HepG2 (cell line): ENCODE measurements at regions not wholly inside any gene's neighbourhood (a gene's known extent, or its start where the extent isn't known, plus 50 kb on each side); places are given as distances from the start of the nearest gene placed in this dataset.

Source experiments
- ATAC-seq: fragments of 200-7000 bp; cut with Tn5 transposase; 3 replicates; pipeline ENCODE4 v1.9.1; 2020; ENCODE audit warnings: mild to moderate bottlenecking, moderate library complexity
- BruUV-seq: library from RNA; stranded (reverse); fragments of 400-500 nt; replicated peaks from 2 replicates; lab custom pipeline; 2021; lab: Mats Ljungman, UMichigan
- CTCF ChIA-PET: fragments of 300-600 bp; formaldehyde crosslinking; extraction: SDS; loops from one replicate; lab custom pipeline; 2021; ENCODE audit warnings: low total read pairs, inconsistent platforms, low intra/inter-chr PET ratio; lab: Yijun Ruan, JAX
- POLR2A ChIA-PET: fragments of 350-600 bp; sonication (Branson Sonifier 250); formaldehyde crosslinking; loops from one replicate; lab custom pipeline; 2020; ENCODE audit warnings: antibody characterized with exemption, inconsistent platforms; lab: Yijun Ruan, JAX
- DNase-seq: peaks from one replicate; pipeline ENCODE4 v3.0.0-alpha.2; 2015; ENCODE audit warnings: low spot score
- FAIRE-seq: peaks from 3 replicates; lab custom pipeline; 2011; peaks lifted over from hg19 to GRCh38; lab: Jason Lieb, UNC
- H2AFZ ChIP-seq: one replicate; pipeline ENCODE4 v1.6.1; 2011; ENCODE audit warnings: low read length, inconsistent platforms
- H3K27ac ChIP-seq: fragments of 300-600 bp; 3 replicates; pipeline ENCODE4 v1.8.0; 2011; ENCODE audit warnings: mixed run types, mild to moderate bottlenecking, mixed read lengths, low read length, inconsistent platforms; ENCODE audit not compliant: insufficient read depth; ENCODE audit errors: extremely low read length
- H3K27me3 ChIP-seq, 2 experiments: fragments of 200-600 bp in 1 of 2; 2 replicates in 1 of 2; 3 replicates in 1 of 2; pipeline versions ENCODE4 v1.6.0 to v1.8.0; 2011; ENCODE audit warnings: low read length in 2 of 2, mild to moderate bottlenecking in 2 of 2, moderate library complexity in 2 of 2, inconsistent platforms in 1 of 2; ENCODE audit not compliant: insufficient read depth in 2 of 2, control insufficient read depth in 1 of 2
- H3K36me3 ChIP-seq, 2 experiments: fragments of 200-600 bp in 1 of 2; replicated peaks in 1 of 2; 2 replicates in 1 of 2; 3 replicates in 1 of 2; pipeline versions ENCODE4 v1.5.1 to v1.8.0; 2011; ENCODE audit warnings: low read length in 2 of 2, inconsistent platforms in 1 of 2; ENCODE audit not compliant: insufficient read depth in 2 of 2, control insufficient read depth in 1 of 2
- H3K4me1 ChIP-seq: 2 replicates; pipeline ENCODE4 v1.5.1; 2012; ENCODE audit warnings: low read length, inconsistent platforms; ENCODE audit not compliant: insufficient read depth
- H3K4me2 ChIP-seq: 2 replicates; pipeline ENCODE4 v1.6.0; 2011; ENCODE audit warnings: low read depth, low read length, inconsistent platforms
- H3K4me3 ChIP-seq, 3 experiments: fragments of 200-600 bp in 1 of 3; sonication (generic), shearing (Covaris generic) in 1 of 3; replicated peaks in 1 of 3; 2 replicates each; pipeline ENCODE4 v1.5.1; 2011 to 2016; ENCODE audit warnings: low read length in 3 of 3, inconsistent platforms in 2 of 3, low read depth in 2 of 3, mild to moderate bottlenecking in 2 of 3, control low read depth in 1 of 3, mixed read lengths in 1 of 3; ENCODE audit not compliant: insufficient read depth in 1 of 3
- H3K79me2 ChIP-seq: one replicate; pipeline ENCODE4 v1.6.1; 2011; ENCODE audit warnings: low read length, inconsistent platforms; ENCODE audit not compliant: insufficient read depth
- H3K9ac ChIP-seq: 2 replicates; pipeline ENCODE4 v1.6.0; 2011; ENCODE audit warnings: mild to moderate bottlenecking, low read depth, low read length, inconsistent platforms; ENCODE audit not compliant: insufficient read depth
- H3K9me3 ChIP-seq: 2 replicates; pipeline ENCODE4 v1.5.1; 2012; ENCODE audit warnings: mild to moderate bottlenecking, low read length
- H4K20me1 ChIP-seq: 2 replicates; pipeline ENCODE4 v1.6.0; 2011; ENCODE audit warnings: inconsistent platforms, mild to moderate bottlenecking, low read length, moderate library complexity; ENCODE audit not compliant: insufficient read depth
- DNMT3B ChIP-seq: conservative IDR thresholded peaks from 2 replicates; pipeline ENCODE4 v1.6.1; 2016; ENCODE audit warnings: missing biosample characterization, control low read depth
- MED13 ChIP-seq: sonication (generic); formaldehyde crosslinking; IDR thresholded peaks from 2 replicates; pipeline ENCODE4 v1.5.0; 2020; ENCODE audit warnings: missing genetic modification reagents
- NCOA1 ChIP-seq: sonication (generic); formaldehyde crosslinking; IDR thresholded peaks from 2 replicates; pipeline ENCODE4 v1.9.0; 2021; ENCODE audit warnings: missing genetic modification reagents
- PLRG1 ChIP-seq: fragments of 450-650 bp; conservative IDR thresholded peaks from 2 replicates; pipeline ENCODE4 v1.6.1; 2016
- SATB2 ChIP-seq: sonication (generic); formaldehyde crosslinking; IDR thresholded peaks from 2 replicates; pipeline ENCODE4 v1.5.0; 2020; ENCODE audit warnings: missing genetic modification reagents
- SKI ChIP-seq: fragments of 450-650 bp; IDR thresholded peaks from one replicate; pipeline ENCODE4 v1.6.1; 2018; ENCODE audit warnings: mild to moderate bottlenecking; ENCODE audit not compliant: partially characterized antibody
- SMARCE1 ChIP-seq: fragments of 450-650 bp; IDR thresholded peaks from 2 replicates; pipeline ENCODE4 v1.6.1; 2017; ENCODE audit warnings: borderline replicate concordance
- SRSF1 ChIP-seq: fragments of 200-400 bp; formaldehyde crosslinking; optimal IDR thresholded peaks from 2 replicates; pipeline ENCODE3; 2017; ENCODE audit warnings: mild to moderate bottlenecking, low read depth, low read length, moderate library complexity
- SUZ12 ChIP-seq: fragments of 150-350 bp; IDR thresholded peaks from 2 replicates; pipeline ENCODE4 v1.6.1; 2014; ENCODE audit warnings: low read depth, low read length
- TARDBP ChIP-seq: sonication (generic); formaldehyde crosslinking; IDR thresholded peaks from 2 replicates; pipeline ENCODE4 v1.8.0; 2022; ENCODE audit warnings: mild to moderate bottlenecking, missing genetic modification reagents
- TCF7 ChIP-seq: sonication (generic); IDR thresholded peaks from 2 replicates; pipeline ENCODE4 v1.6.1; 2016; ENCODE audit warnings: antibody characterized with exemption, low read depth
- TERF1 ChIP-seq: sonication (generic); formaldehyde crosslinking; IDR thresholded peaks from 2 replicates; pipeline ENCODE4 v1.8.0; 2022; ENCODE audit warnings: mild to moderate bottlenecking, missing genetic modification reagents, moderate library complexity
- U2AF2 ChIP-seq: fragments of 200-400 bp; formaldehyde crosslinking; IDR thresholded peaks from 2 replicates; pipeline ENCODE4 v1.6.1; 2017; ENCODE audit warnings: low read depth, mild to moderate bottlenecking, low read length
- ZNF317 ChIP-seq: sonication (generic); formaldehyde crosslinking; IDR thresholded peaks from 2 replicates; pipeline ENCODE4 v1.5.0; 2020; ENCODE audit warnings: mild to moderate bottlenecking, missing genetic modification reagents
- ZNF335 ChIP-seq: sonication (generic); formaldehyde crosslinking; IDR thresholded peaks from 2 replicates; pipeline ENCODE4 v1.4.0; 2020; ENCODE audit warnings: missing genetic modification reagents
- ZNF589 ChIP-seq: sonication (generic); formaldehyde crosslinking; conservative IDR thresholded peaks from 2 replicates; pipeline ENCODE4 v1.8.0; 2022; ENCODE audit warnings: mild to moderate bottlenecking, moderate library complexity, missing genetic modification reagents
- ZNF597 ChIP-seq: sonication (generic); formaldehyde crosslinking; IDR thresholded peaks from 2 replicates; pipeline ENCODE4 v1.5.0; 2020; ENCODE audit warnings: missing genetic modification reagents
- WGBS: methylation state at CpG from one replicate; pipeline ENCODE4 v1.1.6; 2017; ENCODE audit warnings: low lambda C conversion rate; 5-methylcytosine and 5-hydroxymethylcytosine counted together
- in situ Hi-C: cut with HindIII; loops from 2 replicates; pipeline ENCODE4 v1.10.0; 2017; ENCODE audit warnings: low pct_unique_long_range_greater_than_20kb; ENCODE audit not compliant: extremely low pct_ligation_motif_present
- intact Hi-C: fragments of 100-400 bp; cut with micrococcal nuclease; formaldehyde crosslinking; loops from one replicate; pipeline ENCODE4 v1.10.0; 2022; ENCODE audit not compliant: unreplicated experiment
- TF ChIP-seq, protein P1 (sequence below): sonication (generic); formaldehyde crosslinking; IDR thresholded peaks from 2 replicates; pipeline ENCODE4 v1.9.0; 2021; ENCODE audit warnings: missing genetic modification reagents, mild to moderate bottlenecking, borderline replicate concordance

DNA sequence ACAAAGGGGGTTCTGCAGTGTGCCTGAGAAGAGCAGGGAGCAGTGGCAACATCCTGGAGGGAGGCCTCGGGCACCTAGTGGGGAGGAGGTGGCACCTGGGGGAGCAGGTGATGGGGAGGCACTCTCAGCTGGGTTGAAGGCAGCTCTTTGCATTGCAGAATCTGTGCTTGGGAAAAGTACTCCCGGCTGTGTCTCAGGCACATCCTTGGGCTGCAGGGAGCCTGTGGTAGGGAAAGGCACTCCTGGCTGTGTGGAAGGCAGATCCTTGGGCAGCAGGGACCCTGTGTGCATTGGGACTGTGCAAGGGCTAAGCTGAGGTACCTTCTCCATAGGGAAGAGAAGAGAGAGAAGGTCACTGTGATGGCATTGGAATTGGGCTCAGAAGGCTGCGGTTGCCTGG lies 52.8 kb upstream of the ANTXRL start (continued):
- TF ChIP-seq ZNF597 (CRISPR knock-in tag) (no peak), U2AF2 (no peak), SRSF1 (no peak)

- H3K9me3 ChIP-seq, result no peaks in the 10 kb centered on the region
- WGBS, result 37% methylated on average over 5 of the region's 10 CpGs
- CTCF ChIA-PET, result no interaction called here
- no peaks in the 10 kb centered on the region for H3K79me2 ChIP-seq
- TF ChIP-seq SMARCE1 (no peak), TARDBP (CRISPR knock-in tag) (no peak), TCF7 (no peak), PLRG1 (no peak), ZNF317 (no peak), SATB2 (CRISPR knock-in tag) (no peak), MED13 (no peak), TERF1 (CRISPR knock-in tag) (no peak), SUZ12 (no peak), ZNF335 (CRISPR knock-in tag) (no peak), SKI (no peak), DNMT3B (CRISPR knock-in tag) (no peak), ZNF589 (CRISPR knock-in tag) (no peak), NCOA1 (CRISPR knock-in tag) (no peak)
- TF ChIP-seq, protein P1, sequence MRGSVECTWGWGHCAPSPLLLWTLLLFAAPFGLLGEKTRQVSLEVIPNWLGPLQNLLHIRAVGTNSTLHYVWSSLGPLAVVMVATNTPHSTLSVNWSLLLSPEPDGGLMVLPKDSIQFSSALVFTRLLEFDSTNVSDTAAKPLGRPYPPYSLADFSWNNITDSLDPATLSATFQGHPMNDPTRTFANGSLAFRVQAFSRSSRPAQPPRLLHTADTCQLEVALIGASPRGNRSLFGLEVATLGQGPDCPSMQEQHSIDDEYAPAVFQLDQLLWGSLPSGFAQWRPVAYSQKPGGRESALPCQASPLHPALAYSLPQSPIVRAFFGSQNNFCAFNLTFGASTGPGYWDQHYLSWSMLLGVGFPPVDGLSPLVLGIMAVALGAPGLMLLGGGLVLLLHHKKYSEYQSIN (CRISPR knock-in tag), result no peak
- no peak overlapping the region for H3K4me3 ChIP-seq
- FAIRE-seq (no peak), DNase-seq (no peak), ATAC-seq (no peak)
- H3K27me3 ChIP-seq, result peaks cover 0 to 7% of the 10 kb centered on the region in 2 experiments; a peak in 3 of 5 replicates
- no TSS peak for BruUV-seq
- intact Hi-C loops, result no loop called here
- H3K27ac ChIP-seq, result no peak overlapping the region
- in situ Hi-C loops, result no loop called here
- POLR2A ChIA-PET, result no interaction called here
- H2AFZ ChIP-seq, result no peak overlapping the region
- H3K9ac ChIP-seq, result no peak overlapping the region
- H3K4me1 ChIP-seq, result peaks cover under 1% of the 10 kb centered on the region
- no peak overlapping the region for H3K4me2 ChIP-seq
- H4K20me1 ChIP-seq, result no peaks in the 10 kb centered on the region
- H3K36me3 ChIP-seq, result no peaks in the 10 kb centered on the region
Observed at GRCh38 chr10:46234431-46235060, 52.3 kb upstream of the ANTXRL start.
